Kidney capillary endothelial cell (primary cell): ENCODE measurements at regions not wholly inside any gene's neighbourhood (a gene's known extent, or its start where the extent isn't known, plus 50 kb on each side); places are given as distances from the start of the nearest gene placed in this dataset.

Source experiments
- DNase-seq: peaks from one replicate; pipeline ENCODE4 v3.0.0-alpha.2; 2018; ENCODE audit warnings: low spot score

DNA sequence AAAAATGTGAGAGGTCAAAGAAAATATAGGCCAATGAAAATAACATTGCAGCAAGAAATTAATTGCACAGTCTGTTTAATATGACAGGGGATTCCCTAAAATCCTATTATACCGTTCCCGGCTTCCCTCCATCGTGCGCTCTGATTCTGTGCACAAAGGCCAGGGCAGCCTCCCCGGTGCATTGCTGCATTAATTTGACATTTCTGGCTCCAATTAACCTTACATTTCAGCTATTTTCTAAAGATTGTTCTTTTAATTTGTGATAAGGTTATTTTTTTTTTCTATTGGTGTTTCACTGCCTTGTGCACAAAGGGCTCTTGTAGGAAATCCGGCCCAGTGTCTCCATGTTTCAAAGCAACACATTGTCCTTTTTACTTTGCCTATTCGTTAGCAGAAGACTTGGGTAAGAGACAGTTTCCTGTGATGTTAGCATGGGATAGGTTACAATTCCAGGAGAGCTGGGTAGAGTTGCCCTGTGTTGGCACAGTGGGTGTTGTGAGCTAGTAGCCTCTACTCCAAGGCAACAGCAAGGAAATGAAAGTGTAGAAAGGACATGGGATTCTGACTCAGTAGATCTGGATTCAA is 257.3 kb upstream of the IGF1R start:
- no peak for DNase-seq

DNA sequence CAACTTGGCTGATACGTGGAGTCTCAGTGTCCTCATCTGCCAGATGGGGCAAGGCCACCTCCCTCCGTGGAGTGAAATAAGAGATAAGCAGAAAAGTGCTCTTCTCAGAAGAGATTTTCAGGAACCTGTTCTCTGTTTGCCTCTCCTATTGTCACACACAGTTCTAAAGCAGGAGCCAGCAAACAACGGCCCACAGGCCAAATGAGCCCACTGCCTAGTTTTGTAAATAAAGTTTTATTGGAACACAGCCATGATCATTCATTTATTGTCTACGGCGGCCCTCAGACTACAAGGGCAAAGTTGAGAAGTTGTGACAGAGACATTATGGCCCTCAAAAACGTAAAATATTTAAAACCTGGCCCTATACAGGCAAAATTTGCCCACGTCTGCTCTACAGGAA is 256.8 kb upstream of the IGF1R start:
- DNase-seq, result no peak

DNA sequence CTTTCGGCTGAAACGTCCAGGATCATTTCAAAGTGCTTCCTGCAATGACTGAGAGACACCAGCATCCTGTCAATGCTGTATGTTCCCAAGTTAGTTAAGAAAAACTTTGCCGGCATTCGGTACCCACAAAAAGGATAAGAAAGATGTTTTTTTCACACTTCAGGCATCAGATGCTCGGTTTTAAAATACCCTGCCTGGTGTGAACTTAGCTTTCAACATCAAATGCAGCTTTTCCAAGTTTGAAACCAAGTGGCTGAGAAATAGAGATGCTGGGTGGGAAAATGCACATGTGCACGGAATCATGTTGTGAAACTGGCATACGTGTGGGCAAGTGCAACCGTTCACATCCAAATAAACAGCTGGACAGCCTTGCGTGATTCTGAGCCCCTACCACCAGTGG is 254.9 kb upstream of the IGF1R start:
- no peak for DNase-seq

DNA sequence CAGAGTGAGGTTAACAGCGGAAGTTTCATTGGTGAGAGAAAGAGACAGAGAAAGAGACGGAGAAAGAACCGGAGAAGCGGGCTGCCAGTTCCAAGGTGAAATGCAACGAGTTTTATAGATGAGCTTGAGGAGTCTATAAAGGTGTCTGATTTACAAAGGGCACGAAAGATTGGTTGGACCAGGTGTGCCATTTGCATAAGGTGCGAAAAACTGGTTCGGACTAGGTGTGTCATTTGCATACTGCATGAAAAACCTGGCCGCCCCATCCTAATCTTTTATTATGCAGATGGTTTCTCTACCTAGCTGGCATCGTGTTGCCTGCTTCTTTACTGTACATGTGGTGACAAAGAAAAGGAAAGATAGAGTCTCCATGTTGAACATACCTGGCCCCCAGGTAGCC is 253.8 kb upstream of the IGF1R start:
- DNase-seq, result no peak

DNA sequence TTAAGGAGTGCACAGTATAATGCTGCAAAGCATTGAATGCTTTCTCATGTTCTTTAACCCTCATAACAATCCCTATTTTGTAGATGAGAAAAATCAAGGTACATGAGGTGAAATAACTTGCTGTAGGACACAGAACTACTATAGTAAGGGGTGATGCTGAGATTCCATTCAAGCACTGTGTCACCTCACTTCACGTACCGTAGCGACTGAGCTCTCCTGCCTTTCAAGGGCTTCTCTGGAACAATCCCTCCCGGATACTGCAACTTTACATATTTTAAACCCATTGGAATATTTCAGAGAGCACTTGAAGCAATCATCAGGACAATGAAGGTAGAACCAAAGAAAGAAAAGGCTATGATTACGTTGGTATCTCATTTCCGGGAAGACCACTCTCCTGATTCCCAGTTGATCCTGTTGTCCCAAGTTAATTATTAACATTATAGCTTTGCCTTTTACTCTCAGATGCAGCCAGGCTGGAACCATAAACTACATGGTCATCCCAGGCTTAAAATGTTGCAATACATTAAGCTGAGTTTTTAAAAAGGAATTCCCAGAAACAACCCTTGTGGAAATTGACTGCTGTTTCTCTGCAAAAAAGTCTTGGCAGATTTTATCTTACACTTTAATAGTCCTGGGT is 252.2 kb upstream of the IGF1R start:
- DNase-seq, result no peak

DNA sequence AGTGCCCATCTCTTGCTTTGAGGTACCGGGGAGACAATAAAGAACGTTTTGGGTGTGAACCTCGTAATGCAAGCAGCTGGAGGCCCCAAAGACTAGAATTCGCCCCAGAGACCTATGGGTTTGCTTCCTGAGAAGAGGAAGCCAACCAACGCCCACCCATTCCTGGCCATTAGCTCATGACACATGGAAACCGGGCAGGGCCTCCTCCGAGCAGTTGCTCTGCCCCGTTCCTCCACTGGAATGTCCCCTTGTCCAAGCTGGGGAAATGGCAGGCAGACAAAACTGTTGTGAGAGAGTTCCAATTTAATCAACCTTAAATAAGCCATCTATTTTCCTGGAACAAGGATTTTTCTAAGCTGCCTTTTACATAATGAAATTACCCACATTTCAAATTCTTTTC is 250.9 kb upstream of the IGF1R start:
- no peak for DNase-seq

DNA sequence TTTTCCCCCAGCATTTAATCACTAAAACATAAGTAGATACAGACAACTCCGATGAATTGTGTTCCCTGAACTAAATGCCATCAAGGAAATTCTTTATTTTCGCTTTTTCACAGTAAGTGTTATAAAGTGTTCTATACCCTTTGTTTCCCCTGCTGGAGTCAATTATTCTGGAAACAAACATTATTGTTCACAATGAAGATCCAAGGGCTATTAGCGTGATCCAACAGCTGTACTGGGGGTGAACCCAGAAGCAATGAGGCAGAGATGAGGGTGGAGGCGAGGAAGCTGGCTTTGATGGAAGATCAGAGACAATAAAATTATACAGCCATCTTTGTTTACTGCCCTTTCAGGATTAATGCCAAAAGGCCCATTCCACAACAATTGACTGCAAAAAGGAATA is 250.3 kb upstream of the IGF1R start:
- DNase-seq, result no peak

DNA sequence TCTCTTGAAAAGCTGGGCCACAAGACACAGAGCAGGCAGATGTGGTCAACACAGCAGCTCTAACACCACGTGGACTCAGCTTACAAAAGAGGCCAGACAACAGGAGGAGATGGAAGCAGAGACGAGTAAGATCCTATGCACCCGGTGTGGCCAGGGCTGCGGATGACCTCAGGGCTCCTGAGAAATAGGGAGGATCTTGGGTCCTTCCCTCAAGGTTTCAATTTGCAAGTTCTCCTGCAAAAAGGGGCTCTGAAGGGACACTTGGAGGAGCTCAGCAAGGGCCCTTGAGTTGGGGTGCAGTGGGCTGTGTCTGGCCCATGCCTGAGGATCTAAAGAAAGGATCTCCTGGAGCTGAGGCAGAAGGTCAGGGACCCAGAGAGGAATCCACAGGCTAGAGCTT is 249.5 kb upstream of the IGF1R start:
- DNase-seq, result no peak

DNA sequence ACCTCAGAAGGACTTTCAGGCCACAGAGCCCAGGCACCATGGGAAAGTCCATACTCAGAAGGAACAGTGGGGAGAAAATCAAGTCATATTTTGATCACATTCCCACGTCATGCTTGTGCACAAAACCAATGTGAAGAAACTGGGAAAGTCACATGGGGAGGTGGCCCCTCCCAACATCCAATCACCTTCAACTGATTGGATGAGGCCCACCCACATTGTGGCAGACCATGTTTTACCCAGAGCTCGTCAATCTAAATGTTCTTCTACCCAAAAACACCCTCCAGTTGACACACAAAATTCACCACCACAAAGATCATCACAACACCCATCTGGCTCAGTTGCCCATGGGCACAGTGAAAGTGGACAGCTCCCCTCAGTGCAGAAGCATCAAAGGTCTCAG is 248.2 kb upstream of the IGF1R start:
- DNase-seq, result no peak

DNA sequence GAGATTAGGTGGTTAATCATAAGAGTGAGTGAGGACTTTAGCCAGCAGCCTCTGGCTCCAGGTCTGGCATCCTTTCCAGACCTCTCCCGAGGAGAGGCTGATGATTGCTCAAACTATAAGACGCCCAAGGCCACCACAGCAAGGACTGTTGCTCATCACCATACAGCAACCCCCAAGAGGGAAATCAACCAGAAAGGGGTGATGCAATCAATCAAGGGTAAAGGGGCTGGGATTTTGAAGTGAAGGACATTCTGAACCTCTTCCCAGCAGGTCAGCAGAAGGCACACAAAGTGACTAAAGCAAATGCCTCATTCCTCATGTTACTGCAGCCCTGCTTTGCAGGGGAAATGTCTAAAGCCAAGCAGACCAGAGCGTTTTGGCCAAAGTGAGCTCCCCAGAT is 247.3 kb upstream of the IGF1R start:
- DNase-seq, result no peak

DNA sequence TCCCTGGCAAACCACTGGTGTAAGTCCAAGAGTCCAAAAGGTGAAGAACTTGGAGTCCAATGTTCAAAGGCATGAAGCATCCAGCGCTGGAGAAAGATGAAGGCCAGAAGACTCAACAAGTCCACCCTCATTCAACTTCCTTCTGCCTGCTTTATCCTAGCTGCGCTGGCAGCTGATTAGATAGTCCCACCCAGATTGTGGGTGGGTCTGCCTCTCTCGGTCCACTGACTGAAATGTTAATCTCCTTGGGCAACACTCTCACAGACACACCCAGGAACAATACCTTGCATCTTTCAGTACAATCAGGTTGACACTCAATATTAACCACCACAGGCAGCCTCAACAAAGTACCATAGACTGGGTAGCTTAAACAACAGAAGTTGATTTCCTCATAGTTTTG is 245.9 kb upstream of the IGF1R start:
- no peak for DNase-seq

DNA sequence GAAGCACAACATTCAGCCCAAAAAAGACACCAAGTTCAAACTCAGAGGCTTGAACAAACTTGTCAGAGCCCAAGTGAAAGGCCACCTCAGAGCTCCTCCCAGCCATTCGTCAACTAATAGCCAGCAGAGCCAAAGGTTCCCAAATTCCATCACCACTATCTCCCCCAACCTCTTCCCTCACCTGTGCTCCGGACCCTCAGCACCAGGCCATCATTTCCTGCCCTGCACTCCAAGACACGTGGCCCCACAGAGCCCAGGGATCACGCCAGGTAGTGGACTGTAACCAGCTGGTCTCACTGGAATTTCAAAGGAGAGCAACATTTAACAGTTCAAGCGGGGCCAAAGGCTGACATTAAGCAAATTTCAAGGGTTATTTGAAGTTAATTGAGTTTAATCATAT is 245.2 kb upstream of the IGF1R start:
- no peak for DNase-seq

DNA sequence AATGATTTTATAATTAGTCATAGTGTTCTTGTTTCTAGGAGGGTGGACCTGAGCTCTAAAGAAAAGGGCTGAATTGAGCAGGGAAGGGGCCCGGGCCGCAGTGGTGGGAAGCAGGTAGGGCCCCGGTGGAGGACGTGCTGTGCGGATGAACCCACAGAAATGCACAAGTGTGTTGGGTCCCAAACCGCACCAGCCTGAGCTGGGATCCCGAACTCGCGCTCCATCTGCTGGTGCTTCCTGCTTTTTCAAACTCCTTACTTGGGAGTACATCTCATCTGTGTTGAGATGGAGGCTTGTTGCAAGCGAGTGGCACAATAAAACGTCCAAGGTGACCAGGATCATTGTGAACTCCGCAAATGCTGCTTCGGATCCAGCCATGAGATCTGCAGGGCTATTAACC is 244.8 kb upstream of the IGF1R start:
- no peak for DNase-seq

DNA sequence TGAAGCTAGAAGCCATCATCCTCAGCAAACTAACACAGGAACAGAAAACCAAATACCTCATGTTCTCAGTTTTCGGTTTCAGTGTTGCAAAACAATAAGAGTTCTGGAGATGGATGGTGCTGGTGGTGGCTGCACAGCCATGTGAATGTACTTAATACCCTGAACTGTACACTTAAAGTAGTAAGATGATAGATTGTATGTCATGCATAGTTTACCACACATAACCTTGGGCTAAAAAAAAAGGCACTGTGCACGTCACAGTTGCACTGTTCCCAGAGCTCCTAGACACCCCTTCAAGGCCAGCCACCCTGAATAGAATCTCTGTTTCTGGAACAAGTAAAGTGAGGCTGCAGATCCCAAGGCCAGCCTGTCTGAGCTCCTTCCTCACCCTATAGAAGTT is 243.3 kb upstream of the IGF1R start:
- DNase-seq, result no peak

DNA sequence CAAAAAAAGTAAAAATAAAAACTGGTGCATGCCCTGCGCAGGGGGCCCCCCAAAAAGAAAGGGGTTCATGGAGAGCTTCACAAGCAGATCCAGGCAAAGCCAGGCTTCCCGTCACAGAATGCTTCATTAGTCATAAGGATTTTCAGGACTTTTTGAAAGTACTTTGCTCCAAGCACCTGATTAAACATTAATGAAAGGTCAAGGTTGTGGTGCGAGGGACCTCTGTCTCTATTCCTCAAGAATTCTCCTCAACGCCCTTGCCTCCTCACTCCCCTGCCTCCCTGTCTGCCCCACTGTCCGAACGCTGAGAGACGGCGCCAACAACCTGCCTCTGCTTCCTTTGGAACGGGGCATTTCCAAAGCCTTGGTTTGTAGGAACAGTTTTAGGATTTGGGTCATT is 240.1 kb upstream of the IGF1R start:
- DNase-seq, result no peak

DNA sequence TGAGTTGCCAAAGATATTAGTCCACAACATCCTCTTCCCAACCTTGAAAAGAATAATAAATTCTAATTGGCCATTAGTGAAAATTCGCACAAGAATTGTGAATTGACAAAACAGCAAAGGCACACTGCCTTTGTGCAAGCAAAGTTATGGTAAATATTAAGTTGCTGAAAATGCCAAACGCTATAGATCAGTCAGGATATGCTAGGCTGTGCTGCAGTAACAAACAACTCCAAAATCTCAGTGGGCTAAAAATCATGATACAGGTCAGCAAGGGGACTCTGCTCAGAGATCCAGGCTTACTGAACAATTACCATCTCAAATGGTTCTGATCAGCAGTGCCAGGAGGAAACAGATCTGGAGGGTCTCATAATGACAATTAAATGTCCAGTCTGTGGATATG is 238.0 kb upstream of the IGF1R start:
- no peak for DNase-seq

DNA sequence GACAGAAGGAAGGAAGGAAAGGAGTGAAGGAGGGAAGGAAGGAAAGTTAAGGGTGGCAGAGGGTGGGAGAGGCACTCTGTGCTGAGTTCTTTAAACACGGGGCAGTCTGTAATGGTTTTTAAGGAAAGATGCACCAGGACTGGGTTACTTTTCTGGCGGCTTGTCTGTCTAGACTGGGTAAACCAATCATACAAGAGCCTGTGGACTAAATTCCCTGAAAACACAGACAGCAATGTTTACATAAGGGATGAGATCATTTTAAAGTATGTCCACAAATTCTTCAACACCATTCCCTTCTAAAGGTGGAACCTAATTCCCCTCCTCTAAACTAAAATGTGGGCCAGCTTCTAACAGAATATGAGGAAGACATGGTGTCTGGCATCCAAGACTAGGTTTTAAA is 235.5 kb upstream of the IGF1R start:
- DNase-seq, result no peak

DNA sequence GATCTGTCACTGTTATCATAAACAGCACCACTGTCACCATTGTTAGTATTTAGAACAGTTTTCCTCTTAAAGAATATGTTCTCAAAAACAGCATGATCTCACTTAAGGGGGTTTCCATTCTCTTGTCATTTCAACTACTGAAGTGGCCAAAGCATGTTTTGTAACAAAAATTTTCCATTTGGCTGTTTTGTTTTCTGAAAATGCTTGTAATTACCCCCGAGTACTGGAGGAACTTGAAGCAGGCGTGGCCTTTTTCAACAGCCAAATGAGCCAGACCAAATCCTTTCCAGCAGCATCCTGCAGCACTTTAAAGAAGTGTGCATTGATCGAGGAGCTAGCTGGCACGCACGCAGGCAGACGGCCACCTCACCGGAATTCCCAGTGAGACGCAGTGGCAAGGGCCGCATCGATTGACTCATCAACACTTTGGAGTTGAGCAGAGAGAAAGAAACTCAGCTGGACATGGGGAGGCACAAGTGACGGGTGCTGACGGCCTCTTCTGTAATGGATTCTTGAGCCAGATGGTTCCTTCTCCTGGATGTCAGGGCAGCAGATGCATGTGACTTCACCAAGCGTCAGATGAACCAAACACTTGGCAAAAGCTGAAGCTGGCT is 234.3 kb upstream of the IGF1R start:
- DNase-seq, result no peak

DNA sequence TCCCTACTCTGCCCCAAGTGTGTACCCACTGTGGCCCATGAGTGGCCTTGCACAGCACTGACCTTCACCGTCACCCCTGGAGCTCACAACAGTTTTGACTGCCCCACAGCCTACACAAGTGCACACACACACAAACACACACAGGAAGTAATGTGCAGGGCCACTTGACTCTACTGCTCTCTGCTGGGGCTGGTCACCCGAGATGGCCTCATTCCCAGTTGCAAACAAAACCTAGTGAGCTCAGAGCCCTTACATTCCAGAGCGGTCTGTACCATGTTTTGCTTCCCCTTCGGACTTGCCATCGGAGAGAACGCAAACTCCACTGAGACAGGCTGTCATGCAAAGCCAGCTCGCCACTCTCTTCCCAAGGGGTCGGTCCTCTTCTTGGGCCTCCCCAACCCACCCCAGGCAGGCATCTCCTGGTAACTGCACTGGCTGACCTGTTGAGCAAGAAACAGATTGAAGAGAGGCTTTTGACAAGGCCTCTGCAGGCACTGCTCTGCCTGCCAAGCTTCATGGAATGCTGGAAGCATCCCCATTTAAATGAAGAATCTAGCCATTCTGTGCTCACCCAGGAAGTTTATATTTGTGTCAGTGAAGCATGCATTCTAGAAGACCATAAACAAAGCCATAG is 232.0 kb upstream of the IGF1R start:
- DNase-seq, result no peak

DNA sequence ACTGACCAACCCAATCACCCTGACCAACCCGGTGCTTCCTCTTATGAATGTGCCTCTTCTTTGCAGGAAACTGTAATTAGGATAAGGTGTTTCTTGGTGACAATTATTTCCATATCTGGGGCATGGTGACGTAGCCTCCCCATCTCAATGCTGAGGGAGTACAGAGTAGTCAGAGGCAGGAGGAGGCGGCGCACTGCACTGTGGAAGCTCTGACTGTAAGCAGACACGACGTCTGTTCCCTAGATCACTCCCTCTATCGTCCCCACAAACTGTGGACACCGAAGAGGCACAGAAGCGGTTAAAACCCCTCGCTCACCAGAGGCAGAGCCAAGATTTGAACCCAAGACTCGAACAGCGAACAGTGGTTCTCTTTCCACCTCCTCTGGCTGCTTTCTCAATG is 231.0 kb upstream of the IGF1R start:
- DNase-seq, result no peak

DNA sequence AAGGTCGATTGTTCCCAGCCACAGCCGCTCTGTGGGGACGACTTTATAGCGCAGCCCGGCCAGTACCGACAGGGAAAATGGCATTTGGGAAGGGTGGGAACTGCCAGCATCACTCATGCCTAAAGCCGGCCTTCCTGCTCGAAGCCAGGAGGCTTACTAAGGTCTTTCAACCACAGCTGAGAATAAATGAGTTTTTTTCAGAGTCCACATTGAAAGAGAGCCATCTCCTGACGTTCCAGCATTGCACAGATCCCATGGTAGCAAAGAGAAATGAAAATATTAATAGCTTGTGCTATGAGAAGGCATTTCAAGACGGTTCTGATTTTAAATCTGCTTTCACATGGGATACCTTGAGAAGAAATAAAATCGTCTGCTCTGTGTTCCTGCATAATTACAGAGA is 230.2 kb upstream of the IGF1R start:
- DNase-seq, result no peak

DNA sequence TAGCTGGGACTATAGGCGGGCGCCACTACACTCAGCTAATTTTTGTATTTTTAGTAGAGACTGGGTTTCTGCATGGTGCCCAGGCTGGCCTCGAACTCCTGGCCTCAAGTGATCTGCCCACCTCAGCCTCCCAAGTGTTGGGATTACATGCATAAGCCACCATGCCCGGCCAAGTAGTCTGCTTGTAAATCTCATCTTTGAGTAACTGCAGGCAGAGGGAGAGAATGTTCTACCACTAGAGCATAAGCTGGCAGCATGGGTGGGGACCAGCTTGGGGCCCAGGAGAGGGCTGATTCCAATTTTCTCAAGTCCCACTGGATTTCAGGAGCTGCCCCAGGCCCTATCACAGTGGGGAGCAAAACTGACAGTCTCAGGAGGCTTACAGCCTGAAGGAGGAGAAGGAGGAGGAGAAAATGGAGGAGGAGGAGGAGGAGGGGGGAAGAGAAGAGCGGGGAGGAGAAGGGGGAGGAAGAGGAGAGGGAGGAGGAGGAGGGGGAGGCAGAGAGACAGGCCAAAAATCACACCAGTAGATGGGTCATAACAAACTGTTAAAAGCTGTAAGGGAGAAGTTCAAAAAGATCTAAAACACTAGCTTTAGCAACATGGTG is 229.1 kb upstream of the IGF1R start:
- DNase-seq, result no peak

DNA sequence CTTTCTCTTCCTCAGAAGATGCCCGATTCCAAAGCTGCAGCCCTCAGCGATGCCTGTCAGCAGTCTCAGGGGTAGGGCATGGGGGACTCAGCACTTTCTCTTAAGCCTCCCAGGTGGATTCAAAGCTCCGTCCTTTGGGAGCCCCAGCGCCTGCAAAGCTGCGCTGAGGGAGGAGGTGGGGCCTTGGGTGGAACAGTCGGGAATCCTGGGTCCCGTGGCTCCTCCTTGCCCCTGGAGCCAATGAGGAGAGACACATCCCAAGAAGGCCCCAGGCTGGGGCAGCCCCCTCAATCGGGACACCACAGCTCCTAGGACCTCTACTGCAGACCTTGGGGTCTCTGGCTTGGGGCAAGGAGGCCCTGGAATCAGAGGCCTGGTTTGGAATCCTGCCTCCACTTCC is 227.5 kb upstream of the IGF1R start:
- no peak for DNase-seq
